Erythroblast (primary cell): ENCODE measurements at regions not wholly inside any gene's neighbourhood (a gene's known extent, or its start where the extent isn't known, plus 50 kb on each side); places are given as distances from the start of the nearest gene placed in this dataset.

Experiments
- GATA1 ChIP-seq: IDR thresholded peaks from 2 replicates; pipeline ENCODE4 v1.6.1; 2011; ENCODE audit warnings: low read depth, mild to moderate bottlenecking, control low read depth, low read length, moderate library complexity
- POLR2A ChIP-seq: IDR thresholded peaks from 2 replicates; pipeline ENCODE4 v1.6.1; 2011; ENCODE audit warnings: mild to moderate bottlenecking, low read length

DNA sequence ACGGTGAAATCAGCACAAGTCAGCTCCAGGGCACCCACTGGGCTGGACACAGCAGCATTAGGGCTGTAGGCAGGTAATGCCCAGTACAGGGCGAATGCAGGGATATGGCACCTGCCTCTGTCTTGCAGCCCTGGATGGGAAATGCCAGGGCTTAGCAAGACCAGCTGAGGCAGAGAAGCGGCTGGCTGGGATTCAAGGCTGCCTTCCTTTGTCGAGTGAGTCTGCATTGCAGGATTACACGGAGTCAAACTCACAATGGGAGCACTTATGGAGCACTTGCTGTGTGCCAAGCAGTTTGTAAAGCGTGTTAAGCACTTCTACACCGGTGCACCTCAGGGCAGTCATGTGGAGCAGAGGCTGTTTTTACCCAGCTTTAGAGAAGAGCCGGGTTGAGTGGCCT is 87.3 kb upstream of the HDAC4 start:
- TF ChIP-seq POLR2A (no peak), GATA1 (no peak)
